ENCODE measurements at regions not wholly inside any gene's neighbourhood (a gene's known extent, or its start where the extent isn't known, plus 50 kb on each side); places are given as distances from the start of the nearest gene placed in this dataset.
A peak's percentile ranks its signal among the peaks of the same experiment; 100 is the strongest.

DNA sequence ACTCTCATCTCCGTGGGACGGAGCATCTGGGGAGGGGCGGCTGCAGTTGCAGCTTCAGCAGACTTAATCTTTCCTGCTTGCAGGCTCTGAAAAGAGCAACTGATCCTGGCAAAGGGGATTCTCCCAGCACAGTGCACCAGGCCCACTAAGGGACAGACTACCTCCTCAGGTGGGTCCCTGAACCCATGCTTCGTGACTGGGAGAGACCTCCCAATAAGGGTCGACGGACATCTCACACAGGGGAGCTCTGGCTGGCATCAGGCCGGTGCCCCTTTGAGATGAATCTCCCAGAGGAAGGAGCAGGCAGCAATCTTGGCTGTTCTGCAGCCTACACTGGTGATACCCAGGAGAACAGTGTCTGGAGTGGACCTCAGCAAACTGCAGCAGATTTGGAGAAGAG lies 303.3 kb upstream of the FGF16 start:
- Histone ChIP-seq H3K27me3 (replicated peaks; ENCODE audit: control insufficient read depth, insufficient read depth, low read length) (no peaks in the 10 kb centered on the region), H3K36me3 (ENCODE audit: control insufficient read depth, insufficient read depth, low read length) (no peaks in the 10 kb centered on the region), H3K4me3 (replicated peaks; ENCODE audit: low read depth, low read length) (no peak overlapping the region)
- TF ChIP-seq, protein P1, sequence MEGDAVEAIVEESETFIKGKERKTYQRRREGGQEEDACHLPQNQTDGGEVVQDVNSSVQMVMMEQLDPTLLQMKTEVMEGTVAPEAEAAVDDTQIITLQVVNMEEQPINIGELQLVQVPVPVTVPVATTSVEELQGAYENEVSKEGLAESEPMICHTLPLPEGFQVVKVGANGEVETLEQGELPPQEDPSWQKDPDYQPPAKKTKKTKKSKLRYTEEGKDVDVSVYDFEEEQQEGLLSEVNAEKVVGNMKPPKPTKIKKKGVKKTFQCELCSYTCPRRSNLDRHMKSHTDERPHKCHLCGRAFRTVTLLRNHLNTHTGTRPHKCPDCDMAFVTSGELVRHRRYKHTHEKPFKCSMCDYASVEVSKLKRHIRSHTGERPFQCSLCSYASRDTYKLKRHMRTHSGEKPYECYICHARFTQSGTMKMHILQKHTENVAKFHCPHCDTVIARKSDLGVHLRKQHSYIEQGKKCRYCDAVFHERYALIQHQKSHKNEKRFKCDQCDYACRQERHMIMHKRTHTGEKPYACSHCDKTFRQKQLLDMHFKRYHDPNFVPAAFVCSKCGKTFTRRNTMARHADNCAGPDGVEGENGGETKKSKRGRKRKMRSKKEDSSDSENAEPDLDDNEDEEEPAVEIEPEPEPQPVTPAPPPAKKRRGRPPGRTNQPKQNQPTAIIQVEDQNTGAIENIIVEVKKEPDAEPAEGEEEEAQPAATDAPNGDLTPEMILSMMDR (IDR thresholded peaks at IDR 0.05; ENCODE audit: insufficient read depth, low read length, poor library complexity, severe bottlenecking), result no peak
- DNase-seq (ENCODE audit: extremely low read depth, insufficient read length), result no peak

DNA sequence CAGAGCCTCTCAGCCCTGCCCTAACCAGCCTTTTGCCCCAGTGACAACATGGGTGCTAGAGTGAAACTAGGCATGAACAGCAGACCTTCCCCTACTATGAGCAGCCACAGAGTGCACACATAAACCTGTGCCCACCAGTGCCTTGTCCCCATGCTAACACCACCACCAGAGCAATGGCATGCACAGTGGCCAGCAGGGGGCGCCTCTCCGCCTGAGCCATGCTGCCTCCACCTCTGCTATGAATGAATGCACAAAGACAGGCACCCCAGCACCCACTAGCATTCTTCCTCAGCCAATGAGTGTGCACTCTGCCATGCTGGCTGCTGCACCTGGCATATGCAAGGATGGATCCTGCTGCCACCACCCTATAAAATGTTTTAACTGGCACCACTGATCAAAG lies 286.9 kb upstream of the FGF16 start:
- Histone ChIP-seq H3K4me3 (replicated peaks; ENCODE audit: low read depth, low read length) (no peak overlapping the region), H3K36me3 (ENCODE audit: control insufficient read depth, insufficient read depth, low read length) (no peaks in the 10 kb centered on the region), H3K27me3 (replicated peaks; ENCODE audit: control insufficient read depth, insufficient read depth, low read length) (no peaks in the 10 kb centered on the region)
- peak; percentile 1 for DNase-seq (ENCODE audit: extremely low read depth, insufficient read length)
- TF ChIP-seq, protein P1 (IDR thresholded peaks at IDR 0.05; ENCODE audit: insufficient read depth, low read length, poor library complexity, severe bottlenecking), result peak; percentile 45

DNA sequence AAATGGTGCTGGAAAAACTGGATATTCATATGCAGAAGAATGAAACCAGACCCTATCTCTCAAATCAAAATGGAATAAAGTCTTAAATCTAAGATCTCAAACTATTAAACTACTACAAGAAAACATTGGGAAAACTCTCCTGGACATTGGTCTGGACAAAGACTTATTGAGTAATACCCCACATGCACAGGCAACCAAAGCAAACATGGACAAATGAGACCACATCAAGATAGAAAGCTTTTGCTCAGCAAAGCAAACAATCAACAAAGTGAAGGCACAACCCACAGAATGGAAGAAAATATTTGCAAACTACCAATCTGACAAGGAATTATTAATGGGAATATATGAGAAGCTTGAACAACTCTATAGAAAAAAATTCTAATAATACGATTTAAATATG lies 284.4 kb upstream of the FGF16 start:
- Histone ChIP-seq H3K27me3 (replicated peaks; ENCODE audit: control insufficient read depth, insufficient read depth, low read length) (no peaks in the 10 kb centered on the region), H3K4me3 (replicated peaks; ENCODE audit: low read depth, low read length) (no peak overlapping the region), H3K36me3 (ENCODE audit: control insufficient read depth, insufficient read depth, low read length) (no peaks in the 10 kb centered on the region)
- no peak for DNase-seq (ENCODE audit: extremely low read depth, insufficient read length)
- TF ChIP-seq, protein P1 (IDR thresholded peaks at IDR 0.05; ENCODE audit: insufficient read depth, low read length, poor library complexity, severe bottlenecking), result no peak

- no peak overlapping the region for H3K4me3 ChIP-seq (replicated peaks; ENCODE audit: low read depth, low read length)
- no peaks in the 10 kb centered on the region for H3K27me3 ChIP-seq (replicated peaks; ENCODE audit: control insufficient read depth, insufficient read depth, low read length)
- no peak for DNase-seq (ENCODE audit: extremely low read depth, insufficient read length)
- TF ChIP-seq, protein P1 (IDR thresholded peaks at IDR 0.05; ENCODE audit: insufficient read depth, low read length, poor library complexity, severe bottlenecking), result no peak
- H3K36me3 ChIP-seq (ENCODE audit: control insufficient read depth, insufficient read depth, low read length), result no peaks in the 10 kb centered on the region
Observed at GRCh38 chrX:77167993-77168392, 279.2 kb upstream of the FGF16 start.

GRCh38 chrX:77174680-77175519 lies 272.3 kb upstream of the FGF16 start:
- H3K27me3 ChIP-seq (replicated peaks; ENCODE audit: control insufficient read depth, insufficient read depth, low read length), result no peaks in the 10 kb centered on the region
- TF ChIP-seq, protein P1 (IDR thresholded peaks at IDR 0.05; ENCODE audit: insufficient read depth, low read length, poor library complexity, severe bottlenecking), result no peak
- H3K36me3 ChIP-seq (ENCODE audit: control insufficient read depth, insufficient read depth, low read length), result no peaks in the 10 kb centered on the region
- H3K4me3 ChIP-seq (replicated peaks; ENCODE audit: low read depth, low read length), result no peak overlapping the region
- no peak for DNase-seq (ENCODE audit: extremely low read depth, insufficient read length)
